Spleen (tissue), 11 donors: ENCODE measurements at regions not wholly inside any gene's neighbourhood (a gene's known extent, or its start where the extent isn't known, plus 50 kb on each side); places are given as distances from the start of the nearest gene placed in this dataset.
A peak's percentile ranks its signal among the peaks of the same experiment; 100 is the strongest.

Source experiments
- DNase-seq: peaks from one replicate; pipeline ENCODE4 v3.0.0-alpha.2; 2020
- H3K27ac ChIP-seq, 8 donors: fragments of 200-600 bp; sonication (generic) in 7 of 8; 1 replicate in 4 of 8; 2 replicates in 4 of 8; pipeline versions ENCODE4 v1.5.0 to v1.8.0; 2016 to 2021; ENCODE audit warnings: inconsistent platforms in 4 of 8, mild to moderate bottlenecking in 4 of 8, moderate library complexity in 1 of 8
- H3K27me3 ChIP-seq, 7 donors: fragments of 200-600 bp; sonication (generic) in 6 of 7; replicated peaks in 1 of 7; 1 replicate in 4 of 7; 2 replicates in 3 of 7; pipeline versions ENCODE4 v1.5.0 to v1.8.0; 2016 to 2021; ENCODE audit warnings: inconsistent platforms in 3 of 7, mild to moderate bottlenecking in 1 of 7
- H3K36me3 ChIP-seq, 6 donors: fragments of 200-600 bp; sonication (generic) in 5 of 6; 1 replicate in 4 of 6; 2 replicates in 2 of 6; pipeline versions ENCODE4 v1.5.0 to v1.8.0; 2016 to 2021; ENCODE audit warnings: inconsistent platforms in 2 of 6
- H3K4me1 ChIP-seq, 6 donors: fragments of 200-600 bp; sonication (generic) in 5 of 6; 1 replicate in 3 of 6; 2 replicates in 3 of 6; pipeline versions ENCODE4 v1.5.0 to v1.8.0; 2016 to 2021; ENCODE audit warnings: inconsistent platforms in 3 of 6
- H3K4me3 ChIP-seq, 8 donors: fragments of 200-600 bp; sonication (generic) in 7 of 8; 1 replicate in 4 of 8; 2 replicates in 4 of 8; pipeline versions ENCODE4 v1.5.0 to v1.8.0; 2016 to 2021; ENCODE audit warnings: inconsistent platforms in 4 of 8, mild to moderate bottlenecking in 4 of 8, moderate library complexity in 2 of 8
- H3K9me3 ChIP-seq, 8 donors: fragments of 200-600 bp; sonication (generic) in 7 of 8; 1 replicate in 4 of 8; 2 replicates in 4 of 8; pipeline versions ENCODE4 v1.5.0 to v1.8.0; 2016 to 2021; ENCODE audit warnings: inconsistent platforms in 4 of 8
- POLR2A ChIP-seq, 3 donors: fragments of 450-650 bp; IDR thresholded peaks; one replicate each; pipeline ENCODE4 v1.5.1; 2017; ENCODE audit warnings: antibody characterized with exemption in 3 of 3, mild to moderate bottlenecking in 1 of 3
- POLR2AphosphoS5 ChIP-seq, 3 donors: sonication (generic); formaldehyde crosslinking; IDR thresholded peaks; one replicate each; pipeline ENCODE4 v1.5.1; 2017; ENCODE audit warnings: antibody characterized with exemption in 3 of 3
- WGBS, 5 donors: extraction: QIAGEN DNeasy Blood & Tissue Kit in 3 of 5; methylation state at CpG; one replicate each; pipeline versions ENCODE4 v1.1.5 to v1.1.7; 2013 to 2018; 5-methylcytosine and 5-hydroxymethylcytosine counted together
- intact Hi-C: fragments of 100-400 bp; cut with DNase I; formaldehyde crosslinking; loops from one replicate; pipeline ENCODE4 v1.15.0; 2023; ENCODE audit warnings: low total_unique reads
- TF ChIP-seq, protein P1 (sequence below), 11 experiments: fragments of 200-600 bp in 7 of 11; fragments of 450-650 bp in 4 of 11; sonication (generic) in 4 of 11; IDR thresholded peaks in 8 of 11; conservative IDR thresholded peaks in 3 of 11; 1 replicate in 7 of 11; 2 replicates in 4 of 11; pipeline versions ENCODE4 v1.4.0 to v1.8.0; 2016 to 2021; ENCODE audit warnings: antibody characterized with exemption in 11 of 11, inconsistent platforms in 4 of 11, mild to moderate bottlenecking in 1 of 11
- donor health status: healthy with polysubstance abuse.
- donor health status: DM: no; HTN: no; CAD: no; lungs with moderate emphysema.
- donor health status: DM: no; HTN: no; CAD: no.
- donor health status: Bipolar disorder and iron deficiency.
- donor health status: healthy.
- donor health status: DM: no; HTN: no; CAD: no.
- donor health status: DM: yes; HTN: yes; CAD: no.

DNA sequence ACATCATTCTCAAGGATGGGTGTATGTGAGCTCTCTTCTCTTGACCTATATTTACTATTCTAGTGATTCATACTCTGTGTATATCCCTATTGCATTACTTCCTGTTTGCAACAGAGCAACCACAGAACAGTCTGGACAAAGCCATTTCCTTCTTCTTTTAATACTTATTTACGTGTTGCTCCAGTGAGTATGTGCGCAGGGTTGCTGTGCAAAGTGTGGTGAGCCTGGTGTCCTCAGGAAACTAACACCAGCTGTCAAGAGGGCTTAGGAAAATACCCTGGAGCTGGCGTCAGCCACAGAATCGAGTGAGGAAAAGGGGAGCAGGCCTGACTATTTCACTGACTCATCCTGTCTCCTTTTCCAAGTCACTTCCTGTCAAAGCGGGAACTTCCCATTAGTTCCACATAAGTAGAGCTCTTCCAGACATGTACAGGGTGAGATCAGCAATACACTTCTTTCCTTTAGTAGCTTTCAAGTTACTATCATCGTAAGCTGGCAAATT lies 214.1 kb upstream of the COPS8 start:
- Histone ChIP-seq H3K27me3 (no peaks in the 10 kb centered on the region), H3K9me3 (peaks cover 0 to 6% (median under 1%) of the 10 kb centered on the region in 8 donors), H3K4me3 (peak overlapping the region in 1 of 8 donors; percentile 30), H3K27ac (peak overlapping the region in 7 of 8 donors; percentile 49 to 91 (median 76)), H3K4me1 (peaks cover 0 to 52% (median 28%) of the 10 kb centered on the region in 6 donors), H3K36me3 (no peaks in the 10 kb centered on the region)
- TF ChIP-seq POLR2AphosphoS5 (IDR thresholded peaks at IDR 0.05) (peak in 1 of 3 donors; percentile 76), POLR2A (IDR thresholded peaks at IDR 0.05) (no peak)
- TF ChIP-seq, protein P1, sequence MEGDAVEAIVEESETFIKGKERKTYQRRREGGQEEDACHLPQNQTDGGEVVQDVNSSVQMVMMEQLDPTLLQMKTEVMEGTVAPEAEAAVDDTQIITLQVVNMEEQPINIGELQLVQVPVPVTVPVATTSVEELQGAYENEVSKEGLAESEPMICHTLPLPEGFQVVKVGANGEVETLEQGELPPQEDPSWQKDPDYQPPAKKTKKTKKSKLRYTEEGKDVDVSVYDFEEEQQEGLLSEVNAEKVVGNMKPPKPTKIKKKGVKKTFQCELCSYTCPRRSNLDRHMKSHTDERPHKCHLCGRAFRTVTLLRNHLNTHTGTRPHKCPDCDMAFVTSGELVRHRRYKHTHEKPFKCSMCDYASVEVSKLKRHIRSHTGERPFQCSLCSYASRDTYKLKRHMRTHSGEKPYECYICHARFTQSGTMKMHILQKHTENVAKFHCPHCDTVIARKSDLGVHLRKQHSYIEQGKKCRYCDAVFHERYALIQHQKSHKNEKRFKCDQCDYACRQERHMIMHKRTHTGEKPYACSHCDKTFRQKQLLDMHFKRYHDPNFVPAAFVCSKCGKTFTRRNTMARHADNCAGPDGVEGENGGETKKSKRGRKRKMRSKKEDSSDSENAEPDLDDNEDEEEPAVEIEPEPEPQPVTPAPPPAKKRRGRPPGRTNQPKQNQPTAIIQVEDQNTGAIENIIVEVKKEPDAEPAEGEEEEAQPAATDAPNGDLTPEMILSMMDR (IDR thresholded peaks at IDR 0.05 in 8 of 11, conservative IDR thresholded peaks at IDR 0.05 in 3 of 11): peak in 1 of 11 experiments; percentile 19
- WGBS, 5 donors: 16 to 26% (median 18%) methylated on average over 6 of the region's 6 CpGs
- intact Hi-C loops: no loop called here
- no peak for DNase-seq

DNA sequence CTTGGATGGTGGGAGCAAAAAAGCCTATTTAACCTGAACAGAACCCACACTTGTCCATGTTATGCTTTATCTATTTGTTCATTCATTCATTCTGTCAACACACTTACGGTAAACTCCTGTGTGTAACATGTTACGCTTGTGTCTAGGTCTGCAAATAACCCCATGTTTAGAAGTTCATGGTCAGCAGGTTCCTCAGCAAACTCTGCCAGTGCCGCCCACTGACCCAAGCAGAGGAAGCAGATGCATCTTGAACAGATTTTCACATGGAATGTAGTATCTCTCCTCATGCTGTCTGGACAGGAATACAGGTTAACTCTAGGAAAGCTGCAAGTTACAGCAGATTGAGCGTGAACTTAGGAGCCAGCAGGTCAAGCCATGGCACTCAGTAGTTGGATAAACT lies 213.7 kb upstream of the COPS8 start:
- peaks cover 0 to 47% (median 28%) of the 10 kb centered on the region in 6 donors for H3K4me1 ChIP-seq
- DNase-seq: no peak

DNA sequence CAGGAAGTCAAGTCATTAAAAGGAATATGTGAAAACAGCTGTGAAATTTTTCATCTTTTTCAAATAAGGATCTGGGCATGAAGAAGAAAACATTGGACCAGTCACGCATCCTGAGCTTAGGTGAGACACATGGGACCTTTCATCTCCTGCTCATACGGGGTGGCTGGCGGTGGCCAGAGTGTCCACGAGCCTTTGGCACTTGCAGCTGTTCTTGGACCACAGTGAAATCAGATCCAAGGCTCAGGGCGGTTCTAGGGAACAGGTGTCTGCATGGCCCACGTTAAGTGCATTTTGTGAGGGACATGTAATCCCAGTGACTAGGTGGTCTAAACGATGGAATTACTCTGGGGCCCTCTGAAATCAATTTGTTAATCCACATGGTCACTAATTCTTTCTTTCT lies 212.7 kb upstream of the COPS8 start:
- no peaks in the 10 kb centered on the region for H3K36me3 ChIP-seq
- no peak overlapping the region for H3K4me3 ChIP-seq
- intact Hi-C loops: no loop called here
- TF ChIP-seq, protein P1 (IDR thresholded peaks at IDR 0.05 in 8 of 11, conservative IDR thresholded peaks at IDR 0.05 in 3 of 11): no peak
- TF ChIP-seq POLR2AphosphoS5 (IDR thresholded peaks at IDR 0.05) (no peak), POLR2A (IDR thresholded peaks at IDR 0.05) (no peak)
- no peaks in the 10 kb centered on the region for H3K27me3 ChIP-seq
- DNase-seq: no peak
- WGBS, 5 donors: 86 to 94% (median 93%) methylated on average over 7 of the region's 7 CpGs
- no peaks in the 10 kb centered on the region for H3K9me3 ChIP-seq
- H3K27ac ChIP-seq: peak overlapping the region in 2 of 8 donors; percentile 84 to 91
- H3K4me1 ChIP-seq: peaks cover 0 to 42% (median 27%) of the 10 kb centered on the region in 6 donors

More for the DNA sequence above, 213.7 kb upstream of the COPS8 start:
- 63 to 87% (median 80%) methylated on average over 4 of the region's 4 CpGs for WGBS, 5 donors
- TF ChIP-seq POLR2AphosphoS5 (IDR thresholded peaks at IDR 0.05) (no peak), POLR2A (IDR thresholded peaks at IDR 0.05) (no peak)
- TF ChIP-seq, protein P1 (IDR thresholded peaks at IDR 0.05 in 8 of 11, conservative IDR thresholded peaks at IDR 0.05 in 3 of 11): no peak
- peak overlapping the region in 7 of 8 donors; percentile 49 to 91 (median 76) for H3K27ac ChIP-seq
- no peaks in the 10 kb centered on the region for H3K27me3 ChIP-seq
- peak overlapping the region in 1 of 8 donors; percentile 30 for H3K4me3 ChIP-seq
- peaks cover 0 to 1% (median 0%) of the 10 kb centered on the region in 8 donors for H3K9me3 ChIP-seq
- H3K36me3 ChIP-seq: no peaks in the 10 kb centered on the region
- intact Hi-C loops: no loop called here

DNA sequence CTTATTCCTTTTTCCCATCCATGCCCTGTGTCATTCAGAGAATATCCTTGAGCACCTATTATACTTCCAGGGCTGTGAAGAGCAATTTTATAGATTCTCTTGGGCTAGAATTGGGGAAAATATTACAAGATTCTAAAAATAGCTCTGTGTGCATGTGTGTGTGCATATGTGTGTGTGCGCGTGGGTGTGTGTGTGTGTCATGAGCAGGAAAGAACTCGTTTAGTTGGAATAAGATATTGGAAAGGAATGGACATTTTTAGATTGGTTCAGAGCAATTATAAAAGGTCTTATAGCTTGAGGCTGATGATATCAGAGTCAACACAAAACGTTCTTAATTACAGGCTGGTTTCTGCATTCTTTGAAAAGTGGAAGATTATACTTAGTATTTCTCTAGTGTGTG lies 212.1 kb upstream of the COPS8 start:
- DNase-seq: no peak
- Histone ChIP-seq H3K27ac (no peak overlapping the region), H3K4me1 (peaks cover 0 to 41% (median 26%) of the 10 kb centered on the region in 6 donors), H3K36me3 (no peaks in the 10 kb centered on the region), H3K4me3 (no peak overlapping the region), H3K9me3 (no peaks in the 10 kb centered on the region), H3K27me3 (no peaks in the 10 kb centered on the region)
- TF ChIP-seq, protein P1 (IDR thresholded peaks at IDR 0.05 in 8 of 11, conservative IDR thresholded peaks at IDR 0.05 in 3 of 11): no peak
- TF ChIP-seq POLR2A (IDR thresholded peaks at IDR 0.05): no peak
- no peak for TF ChIP-seq POLR2AphosphoS5 (IDR thresholded peaks at IDR 0.05)
- WGBS, 5 donors: 62 to 76% (median 70%) methylated on average over 4 of the region's 4 CpGs
- intact Hi-C loops: no loop called here
